Astrocyte of the spinal cord (primary cell): ENCODE measurements at regions not wholly inside any gene's neighbourhood (a gene's known extent, or its start where the extent isn't known, plus 50 kb on each side); places are given as distances from the start of the nearest gene placed in this dataset.
"Not testable (repeated sequence)": the region's sequence is repeated elsewhere in the genome, so short reads cannot be mapped to it uniquely, and the experiment has no call there.

Source experiments
- DNase-seq: peaks from one replicate; pipeline ENCODE4 v3.0.0; 2011; ENCODE audit warnings: low read depth, low spot score
- H3K4me3 ChIP-seq: 2 replicates; pipeline ENCODE4 v1.5.1; 2011; ENCODE audit warnings: low read depth, mild to moderate bottlenecking, low read length, moderate library complexity
- in situ Hi-C: cut with HindIII; loops from 2 replicates; pipeline ENCODE4 v1.10.0; 2017; ENCODE audit warnings: low sequenced_read_pairs

GRCh38 chr1:120624565-120625064, 99.1 kb upstream of the NBPF26 start:
- DNase-seq, in situ Hi-C loops, H3K4me3 ChIP-seq: not testable (repeated sequence)

- H3K4me3 ChIP-seq, in situ Hi-C loops, DNase-seq: not testable (repeated sequence)
Measured at GRCh38 chr1:120629832-120630455, 93.8 kb upstream of the NBPF26 start.

- DNase-seq, in situ Hi-C loops: not testable (repeated sequence)
Measured at GRCh38 chr1:120634816-120635806, 88.6 kb upstream of the NBPF26 start.

GRCh38 chr1:120640261-120641013, 83.3 kb upstream of the NBPF26 start:
- DNase-seq, H3K4me3 ChIP-seq, in situ Hi-C loops: not testable (repeated sequence)

More at GRCh38 chr1:120634816-120635806, 88.6 kb upstream of the NBPF26 start:
- not testable (repeated sequence) for H3K4me3 ChIP-seq

GRCh38 chr1:120641014-120641302, 82.8 kb upstream of the NBPF26 start:
- DNase-seq, H3K4me3 ChIP-seq, in situ Hi-C loops: not testable (repeated sequence)

GRCh38 chr1:120647182-120647581, 76.6 kb upstream of the NBPF26 start:
- DNase-seq, in situ Hi-C loops: not testable (repeated sequence)

GRCh38 chr1:120648915-120649623, 74.7 kb upstream of the NBPF26 start:
- in situ Hi-C loops, DNase-seq, H3K4me3 ChIP-seq: not testable (repeated sequence)

More at GRCh38 chr1:120647182-120647581, 76.6 kb upstream of the NBPF26 start:
- H3K4me3 ChIP-seq = not testable (repeated sequence)

GRCh38 chr1:120649730-120650129, 74.0 kb upstream of the NBPF26 start:
- in situ Hi-C loops, H3K4me3 ChIP-seq, DNase-seq: not testable (repeated sequence)

GRCh38 chr1:120654114-120654513, 69.6 kb upstream of the NBPF26 start:
- H3K4me3 ChIP-seq, DNase-seq, in situ Hi-C loops: not testable (repeated sequence)

GRCh38 chr1:120655394-120655793, 68.4 kb upstream of the NBPF26 start:
- DNase-seq, H3K4me3 ChIP-seq, in situ Hi-C loops: not testable (repeated sequence)

- H3K4me3 ChIP-seq, DNase-seq, in situ Hi-C loops: not testable (repeated sequence)
Measured at GRCh38 chr1:120656116-120656515, 67.6 kb upstream of the NBPF26 start.

- H3K4me3 ChIP-seq, DNase-seq, in situ Hi-C loops: not testable (repeated sequence)
Measured at GRCh38 chr1:120657804-120658203, 65.9 kb upstream of the NBPF26 start.

- in situ Hi-C loops, H3K4me3 ChIP-seq, DNase-seq: not testable (repeated sequence)
Measured at GRCh38 chr1:120658622-120659021, 65.1 kb upstream of the NBPF26 start.

GRCh38 chr1:120659133-120659532, 64.6 kb upstream of the NBPF26 start:
- in situ Hi-C loops, H3K4me3 ChIP-seq, DNase-seq: not testable (repeated sequence)

GRCh38 chr1:120664376-120665249, 59.1 kb upstream of the NBPF26 start:
- DNase-seq, H3K4me3 ChIP-seq, in situ Hi-C loops: not testable (repeated sequence)

- in situ Hi-C loops, DNase-seq, H3K4me3 ChIP-seq: not testable (repeated sequence)
Measured at GRCh38 chr1:120665250-120665577, 58.5 kb upstream of the NBPF26 start.
